ENCODE measurements at regions not wholly inside any gene's neighbourhood (a gene's known extent, or its start where the extent isn't known, plus 50 kb on each side); places are given as distances from the start of the nearest gene placed in this dataset.
"Not testable (repeated sequence)": the region's sequence is repeated elsewhere in the genome, so short reads cannot be mapped to it uniquely, and the experiment has no call there.

GRCh38 chr14:85911044-85911443 lies 381.1 kb downstream of the FLRT2 start:
- DNase-seq, result no peak

- DNase-seq, result no peak
Observed at GRCh38 chr14:85909581-85909980, 379.6 kb downstream of the FLRT2 start.

GRCh38 chr14:85907536-85907935 lies 377.6 kb downstream of the FLRT2 start:
- no peak for DNase-seq

- no peak for DNase-seq
Observed at GRCh38 chr14:85897808-85898207, 367.9 kb downstream of the FLRT2 start.

- DNase-seq, result no peak
Observed at GRCh38 chr14:85895603-85896002, 365.7 kb downstream of the FLRT2 start.

- DNase-seq, result no peak
Observed at GRCh38 chr14:85892251-85892650, 362.3 kb downstream of the FLRT2 start.

- DNase-seq, result no peak
Observed at GRCh38 chr14:85883966-85884365, 354.0 kb downstream of the FLRT2 start.

GRCh38 chr14:85883101-85883500 lies 353.2 kb downstream of the FLRT2 start:
- DNase-seq, result no peak

GRCh38 chr14:85881935-85882334 lies 352.0 kb downstream of the FLRT2 start:
- no peak for DNase-seq

GRCh38 chr14:85878874-85879273 lies 348.9 kb downstream of the FLRT2 start:
- no peak for DNase-seq

- no peak for DNase-seq
Observed at GRCh38 chr14:85873006-85873405, 343.1 kb downstream of the FLRT2 start.

- DNase-seq, result no peak
Observed at GRCh38 chr14:85867450-85867849, 337.5 kb downstream of the FLRT2 start.

- DNase-seq, result no peak
Observed at GRCh38 chr14:85865701-85866100, 335.8 kb downstream of the FLRT2 start.

GRCh38 chr14:85858634-85859033 lies 328.7 kb downstream of the FLRT2 start:
- no peak for DNase-seq

- DNase-seq, result no peak
Observed at GRCh38 chr14:85856430-85856829, 326.5 kb downstream of the FLRT2 start.

- DNase-seq, result no peak
Observed at GRCh38 chr14:85853996-85854526, 324.1 kb downstream of the FLRT2 start.

- DNase-seq, result no peak
Observed at GRCh38 chr14:85852906-85853305, 323.0 kb downstream of the FLRT2 start.

GRCh38 chr14:85852123-85852522 lies 322.2 kb downstream of the FLRT2 start:
- DNase-seq, result not testable (repeated sequence)

- not testable (repeated sequence) for DNase-seq
Observed at GRCh38 chr14:85830549-85830948, 300.6 kb downstream of the FLRT2 start.

- DNase-seq, result not testable (repeated sequence)
Observed at GRCh38 chr14:85829601-85830000, 299.7 kb downstream of the FLRT2 start.

GRCh38 chr14:85824526-85824925 lies 294.6 kb downstream of the FLRT2 start:
- DNase-seq, result no peak

GRCh38 chr14:85822236-85822635 lies 292.3 kb downstream of the FLRT2 start:
- DNase-seq, result no peak

- DNase-seq, result no peak
Observed at GRCh38 chr14:85817430-85817829, 287.5 kb downstream of the FLRT2 start.

- DNase-seq, result no peak
Observed at GRCh38 chr14:85813040-85813439, 283.1 kb downstream of the FLRT2 start.

- no peak for DNase-seq
Observed at GRCh38 chr14:85811340-85811739, 281.4 kb downstream of the FLRT2 start.

GRCh38 chr14:85799668-85800067 lies 269.7 kb downstream of the FLRT2 start:
- no peak for DNase-seq

Data from islet precursor cell (in vitro differentiated cells).